Parathyroid adenoma (tissue), 2 donors: ENCODE measurements at regions not wholly inside any gene's neighbourhood (a gene's known extent, or its start where the extent isn't known, plus 50 kb on each side); places are given as distances from the start of the nearest gene placed in this dataset.

Experiments
- H2AFZ ChIP-seq: fragments of 300-600 bp; sonication (generic); one replicate; pipeline ENCODE4 v1.7.0; 2017; ENCODE audit warnings: antibody characterized with exemption, mild to moderate bottlenecking
- H3K27ac ChIP-seq: fragments of 300-600 bp; sonication (generic); one replicate; pipeline ENCODE4 v1.7.0; 2017
- H3K27me3 ChIP-seq: fragments of 300-600 bp; sonication (generic); one replicate; pipeline ENCODE4 v1.7.0; 2017; ENCODE audit warnings: low read length; ENCODE audit not compliant: control insufficient read depth, insufficient read depth
- H3K36me3 ChIP-seq: fragments of 300-600 bp; sonication (generic); one replicate; pipeline ENCODE4 v1.7.0; 2017; ENCODE audit warnings: low read length; ENCODE audit not compliant: control insufficient read depth, insufficient read depth
- H3K4me1 ChIP-seq: fragments of 300-600 bp; sonication (generic); one replicate; pipeline ENCODE4 v1.7.0; 2017; ENCODE audit warnings: control low read depth
- H3K4me2 ChIP-seq: fragments of 300-600 bp; sonication (generic); one replicate; pipeline ENCODE4 v1.7.0; 2017; ENCODE audit warnings: low read length
- H3K4me3 ChIP-seq: fragments of 300-600 bp; sonication (generic); one replicate; pipeline ENCODE4 v1.7.0; 2017; ENCODE audit warnings: low read depth, low read length
- H3K79me2 ChIP-seq: fragments of 300-600 bp; sonication (generic); one replicate; pipeline ENCODE4 v1.7.0; 2017; ENCODE audit warnings: control low read depth
- H3K9ac ChIP-seq: fragments of 300-600 bp; sonication (generic); one replicate; pipeline ENCODE4 v1.7.0; 2017; ENCODE audit warnings: mild to moderate bottlenecking
- H3K9me3 ChIP-seq: fragments of 300-600 bp; sonication (generic); one replicate; pipeline ENCODE4 v1.7.0; 2017; ENCODE audit warnings: low read length; ENCODE audit not compliant: control insufficient read depth
- CTCF ChIP-seq: fragments of 300-600 bp; sonication (generic); IDR thresholded peaks from one replicate; pipeline ENCODE4 v1.7.0; 2017; ENCODE audit warnings: antibody characterized with exemption, mild to moderate bottlenecking
- donor health status: primary hyperparathyroidism.

GRCh38 chr3:5784690-5785089 is 597.2 kb downstream of the EDEM1 start:
- TF ChIP-seq CTCF, result no peak
- no peaks in the 10 kb centered on the region for H3K36me3 ChIP-seq

GRCh38 chr3:5787861-5788488 is 600.5 kb downstream of the EDEM1 start:
- no peak overlapping the region for H3K27ac ChIP-seq
- no peaks in the 10 kb centered on the region for H3K36me3 ChIP-seq
- H3K4me1 ChIP-seq, result no peaks in the 10 kb centered on the region
- H3K4me2 ChIP-seq, result no peak overlapping the region
- no peak overlapping the region for H3K4me3 ChIP-seq
- H3K9me3 ChIP-seq, result no peaks in the 10 kb centered on the region
- H2AFZ ChIP-seq, result no peak overlapping the region
- H3K27me3 ChIP-seq, result no peaks in the 10 kb centered on the region
- H3K79me2 ChIP-seq, result no peaks in the 10 kb centered on the region
- TF ChIP-seq CTCF, result no peak
- H3K9ac ChIP-seq, result no peak overlapping the region

More at GRCh38 chr3:5784690-5785089, 597.2 kb downstream of the EDEM1 start:
- Histone ChIP-seq H2AFZ (no peak overlapping the region), H3K4me1 (no peaks in the 10 kb centered on the region), H3K9ac (no peak overlapping the region), H3K4me2 (no peak overlapping the region), H3K9me3 (no peaks in the 10 kb centered on the region), H3K4me3 (no peak overlapping the region), H3K27ac (no peak overlapping the region), H3K27me3 (no peaks in the 10 kb centered on the region), H3K79me2 (no peaks in the 10 kb centered on the region)

DNA sequence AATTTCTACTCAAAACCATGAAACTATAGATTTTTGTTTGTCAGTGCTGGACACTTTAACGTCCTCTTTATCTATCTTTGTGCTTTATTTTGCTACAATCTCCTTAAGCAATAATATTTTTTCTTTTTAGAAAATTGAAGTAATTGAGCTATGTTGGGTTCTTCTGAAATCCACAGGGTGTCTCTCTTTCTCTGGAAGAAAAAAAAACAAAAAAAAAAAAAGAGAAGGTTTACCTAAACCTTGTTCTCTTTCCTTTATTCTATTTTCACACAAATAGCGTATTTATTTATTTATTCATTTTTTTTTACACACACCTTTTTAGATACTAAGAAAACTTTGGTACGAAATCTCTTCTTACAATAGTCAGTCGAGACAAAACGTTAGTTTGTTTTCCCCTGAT is 601.0 kb downstream of the EDEM1 start:
- no peak overlapping the region for H3K9ac ChIP-seq
- H2AFZ ChIP-seq, result no peak overlapping the region
- H3K79me2 ChIP-seq, result no peaks in the 10 kb centered on the region
- H3K27me3 ChIP-seq, result no peaks in the 10 kb centered on the region
- H3K4me1 ChIP-seq, result no peaks in the 10 kb centered on the region
- H3K27ac ChIP-seq, result no peak overlapping the region
- no peak overlapping the region for H3K4me3 ChIP-seq
- TF ChIP-seq CTCF, result no peak
- H3K9me3 ChIP-seq, result no peaks in the 10 kb centered on the region
- H3K36me3 ChIP-seq, result no peaks in the 10 kb centered on the region
- no peak overlapping the region for H3K4me2 ChIP-seq

- Histone ChIP-seq H3K4me1 (no peaks in the 10 kb centered on the region), H3K27me3 (no peaks in the 10 kb centered on the region)
Observed at GRCh38 chr3:5791558-5791957, 604.1 kb downstream of the EDEM1 start.

More at GRCh38 chr3:5791558-5791957, 604.1 kb downstream of the EDEM1 start:
- Histone ChIP-seq H3K27ac (no peak overlapping the region), H3K4me2 (no peak overlapping the region), H3K9ac (no peak overlapping the region), H3K79me2 (no peaks in the 10 kb centered on the region), H2AFZ (no peak overlapping the region), H3K9me3 (no peaks in the 10 kb centered on the region), H3K36me3 (no peaks in the 10 kb centered on the region), H3K4me3 (no peak overlapping the region)
- TF ChIP-seq CTCF, result no peak
